OCI-LY7 (cell line): ENCODE measurements at regions not wholly inside any gene's neighbourhood (a gene's known extent, or its start where the extent isn't known, plus 50 kb on each side); places are given as distances from the start of the nearest gene placed in this dataset.

Experiments used
- BruUV-seq: library from RNA; stranded (reverse); fragments of 400-500 nt; replicated peaks from 2 replicates; lab custom pipeline; 2021; lab: Mats Ljungman, UMichigan
- CTCF ChIA-PET: fragments of 300-600 bp; sonication (Branson Sonifier 250); formaldehyde crosslinking; loops from one replicate; lab custom pipeline; 2022; ENCODE audit warnings: antibody characterized with exemption; ENCODE audit not compliant: unreplicated experiment; lab: Charles Lee
- POLR2A ChIA-PET: fragments of 300-600 bp; sonication (Branson Sonifier 250); formaldehyde crosslinking; loops from one replicate; lab custom pipeline; 2022; ENCODE audit warnings: antibody characterized with exemption; lab: Charles Lee
- DNase-seq: peaks from one replicate; pipeline ENCODE4 v3.0.0-alpha.2; 2015; ENCODE audit warnings: low spot score
- H2AFZ ChIP-seq: fragments of 200-600 bp; sonication (generic), shearing (Covaris generic); 2 replicates; pipeline ENCODE4 v1.6.1; 2014; ENCODE audit warnings: mild to moderate bottlenecking, antibody characterized with exemption, low read length, moderate library complexity
- H3K27ac ChIP-seq: fragments of 200-600 bp; sonication (generic); 2 replicates; pipeline ENCODE4 v1.5.1; 2014; ENCODE audit warnings: mixed run types, low read depth, mild to moderate bottlenecking, moderate library complexity, low read length, inconsistent platforms; ENCODE audit not compliant: poor library complexity, severe bottlenecking
- H3K36me3 ChIP-seq: fragments of 200-600 bp; sonication (generic); 2 replicates; pipeline ENCODE4 v1.6.1; 2014; ENCODE audit warnings: mild to moderate bottlenecking, antibody characterized with exemption, low read length, moderate library complexity, mixed read lengths; ENCODE audit not compliant: insufficient read depth
- H3K4me1 ChIP-seq: fragments of 200-600 bp; sonication (generic); 2 replicates; pipeline ENCODE4 v1.5.1; 2014; ENCODE audit warnings: mild to moderate bottlenecking, low read length; ENCODE audit not compliant: insufficient read depth, poor library complexity, severe bottlenecking
- H3K4me2 ChIP-seq: fragments of 200-600 bp; sonication (generic); 2 replicates; pipeline ENCODE4 v1.6.1; 2014; ENCODE audit warnings: mild to moderate bottlenecking, low read length
- H3K4me3 ChIP-seq: fragments of 200-600 bp; sonication (generic); 2 replicates; pipeline ENCODE4 v1.5.1; 2014; ENCODE audit warnings: mild to moderate bottlenecking, low read depth, low read length; ENCODE audit not compliant: poor library complexity, severe bottlenecking
- H3K79me2 ChIP-seq: fragments of 200-600 bp; sonication (generic); 2 replicates; pipeline ENCODE4 v1.6.1; 2016; ENCODE audit warnings: low read depth, mild to moderate bottlenecking, low read length, moderate library complexity, mixed read lengths; ENCODE audit not compliant: insufficient read depth
- H3K9me2 ChIP-seq: fragments of 200-600 bp; sonication (generic); 2 replicates; pipeline ENCODE4 v1.6.1; 2016; ENCODE audit warnings: mild to moderate bottlenecking, low read length, mixed read lengths; ENCODE audit not compliant: insufficient read depth
- H3K9me3 ChIP-seq: fragments of 200-600 bp; sonication (generic); 2 replicates; pipeline ENCODE4 v1.6.1; 2014; ENCODE audit warnings: mild to moderate bottlenecking, mixed run types, low read length, mixed read lengths
- H4K20me1 ChIP-seq: fragments of 200-600 bp; sonication (generic); 2 replicates; pipeline ENCODE4 v1.6.1; 2014; ENCODE audit warnings: mild to moderate bottlenecking, antibody characterized with exemption, low read length, moderate library complexity, mixed read lengths; ENCODE audit not compliant: insufficient read depth
- CTCF ChIP-seq: fragments of 200-600 bp; sonication (generic); conservative IDR thresholded peaks from 2 replicates; pipeline ENCODE4 v1.5.1; 2014; ENCODE audit warnings: mild to moderate bottlenecking, antibody characterized with exemption, low read length, moderate library complexity, mixed read lengths
- EZH2phosphoT487 ChIP-seq: fragments of 200-600 bp; sonication (generic); IDR thresholded peaks from 2 replicates; pipeline ENCODE4 v1.6.1; 2018; ENCODE audit warnings: low read depth, borderline replicate concordance, mild to moderate bottlenecking, mixed run types, antibody characterized with exemption, low read length, moderate library complexity, mixed read lengths
- intact Hi-C: fragments of 100-400 bp; cut with micrococcal nuclease; formaldehyde crosslinking; loops from one replicate; pipeline ENCODE4 v1.10.0; 2022; ENCODE audit not compliant: unreplicated experiment

GRCh38 chr5:173676375-173676774, 59.9 kb upstream of the BOD1 start:
- POLR2A ChIA-PET, result interaction anchor here (0.8 to 1.3 kb wide), 4 partner anchors 8 to 18 kb away, joined by 3 to 5 read pairs (median 3); no protein-coding TSS in a partner anchor
- H3K4me2 ChIP-seq, result no peak overlapping the region
- H3K4me3 ChIP-seq, result no peak overlapping the region
- H2AFZ ChIP-seq, result no peak overlapping the region
- H3K9me3 ChIP-seq, result peaks cover 31% of the 10 kb centered on the region
- H3K79me2 ChIP-seq, result no peaks in the 10 kb centered on the region
- intact Hi-C loops, result no loop called here
- no TSS peak for BruUV-seq
- peaks cover 36% of the 10 kb centered on the region for H3K4me1 ChIP-seq
- H3K36me3 ChIP-seq, result peaks cover 15% of the 10 kb centered on the region; the same call in 1 of the 2 replicates
- no peak overlapping the region for H3K27ac ChIP-seq
- no peaks in the 10 kb centered on the region for H4K20me1 ChIP-seq
- TF ChIP-seq EZH2phosphoT487, result no peak
- DNase-seq, result no peak
- no peaks in the 10 kb centered on the region for H3K9me2 ChIP-seq
- CTCF ChIA-PET, result interaction anchor here (1.2 kb wide), 1 partner anchor 26 kb away, joined by 4 read pairs; no protein-coding TSS in a partner anchor

DNA sequence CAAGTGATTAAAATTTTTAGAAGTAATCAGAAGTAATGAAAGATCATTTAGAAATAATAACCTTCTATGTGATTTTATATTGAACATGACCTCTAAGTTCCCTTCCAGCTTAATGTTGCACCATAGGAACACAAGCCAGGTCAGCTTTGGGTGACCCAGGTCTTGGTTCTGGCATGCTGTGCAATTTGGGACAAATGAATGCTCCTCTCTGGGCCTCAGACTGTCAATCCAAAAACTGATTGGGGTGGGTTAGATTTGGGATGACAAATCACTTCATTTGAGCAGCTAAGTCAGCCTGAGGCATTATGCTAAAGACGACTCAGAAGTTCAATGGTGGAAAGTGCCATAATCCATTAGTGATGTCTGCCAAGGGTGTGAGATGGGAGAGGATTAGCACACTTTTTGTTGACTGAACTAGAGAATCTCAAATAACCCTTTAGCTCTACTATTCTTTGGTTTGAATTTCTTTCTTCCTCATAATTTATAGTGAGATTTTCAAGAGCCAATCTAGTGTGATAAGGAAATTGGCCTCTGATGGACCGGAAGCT, 60.7 kb upstream of the BOD1 start:
- TF ChIP-seq EZH2phosphoT487 (no peak), CTCF (no peak)
- POLR2A ChIA-PET, result interaction anchor here (0.5 to 1.6 kb wide), 6 partner anchors 10 to 50 kb away, joined by 3 to 5 read pairs (median 3); no protein-coding TSS in a partner anchor
- no peak for DNase-seq

DNA sequence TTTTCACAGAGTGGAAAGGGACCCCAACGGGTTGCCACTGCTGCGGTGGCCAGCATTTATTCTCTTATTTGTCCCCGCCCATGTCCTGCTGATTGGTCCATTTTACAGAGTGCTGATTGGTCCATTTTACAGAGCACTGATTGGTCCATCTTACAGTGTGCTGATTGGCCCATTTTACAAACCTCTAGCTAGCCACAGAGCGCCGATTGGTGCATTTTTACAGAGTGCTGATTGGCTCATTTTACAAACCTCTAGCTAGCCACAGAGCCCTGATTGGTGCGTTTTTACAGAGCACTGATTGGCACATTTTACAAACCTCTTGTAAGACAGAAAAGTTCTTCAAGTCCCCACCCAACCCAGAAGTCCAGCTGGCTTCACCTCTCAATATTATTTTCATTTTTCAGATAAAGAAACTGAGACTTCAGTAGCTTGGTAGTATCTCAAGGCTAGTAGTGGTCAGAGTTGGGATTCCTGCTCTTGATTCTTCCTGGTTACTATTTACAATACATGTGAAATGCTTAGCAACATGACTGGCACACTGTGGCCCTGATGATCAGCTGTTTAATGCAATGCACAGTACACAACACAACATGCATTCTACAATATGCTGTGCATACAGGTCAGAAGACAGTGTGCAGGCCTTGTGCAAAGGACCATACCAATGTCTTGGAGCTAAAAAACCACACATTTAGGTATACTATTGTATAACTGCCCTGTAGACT, 63.6 kb upstream of the BOD1 start:
- peaks cover 9% of the 10 kb centered on the region; the same call in 1 of the 2 replicates for H3K36me3 ChIP-seq

More for the DNA sequence above, 60.7 kb upstream of the BOD1 start:
- H3K4me3 ChIP-seq, result no peak overlapping the region
- H3K4me1 ChIP-seq, result peaks cover 41% of the 10 kb centered on the region
- CTCF ChIA-PET, result interaction anchor here (1.2 kb wide), 1 partner anchor 25 kb away, joined by 4 read pairs; no protein-coding TSS in a partner anchor
- H3K36me3 ChIP-seq, result peaks cover 15% of the 10 kb centered on the region; the same call in 1 of the 2 replicates
- no peak overlapping the region for H3K27ac ChIP-seq
- H3K9me2 ChIP-seq, result no peaks in the 10 kb centered on the region
- H3K9me3 ChIP-seq, result peaks cover 31% of the 10 kb centered on the region
- H4K20me1 ChIP-seq, result no peaks in the 10 kb centered on the region
- no peaks in the 10 kb centered on the region for H3K79me2 ChIP-seq
- BruUV-seq, result no TSS peak
- no peak overlapping the region for H3K4me2 ChIP-seq
- intact Hi-C loops, result no loop called here
- no peak overlapping the region for H2AFZ ChIP-seq

More for the DNA sequence above, 63.6 kb upstream of the BOD1 start:
- H3K4me2 ChIP-seq, result peak overlapping the region; percentile 40
- no peak overlapping the region for H3K4me3 ChIP-seq
- DNase-seq, result peak; percentile 37
- no peaks in the 10 kb centered on the region for H3K79me2 ChIP-seq
- H3K9me2 ChIP-seq, result no peaks in the 10 kb centered on the region
- peak overlapping the region; percentile 41 for H3K27ac ChIP-seq
- no peak for TF ChIP-seq CTCF
- no peak for TF ChIP-seq EZH2phosphoT487
- ChIA-PET POLR2A (interaction anchor here (2.9 kb wide), 1 partner anchor 9 kb away, joined by 12 read pairs; no protein-coding TSS in a partner anchor), CTCF (no interaction called here)
- intact Hi-C loops, result no loop called here
- peak overlapping the region; percentile 47; the same call in 1 of the 2 replicates for H2AFZ ChIP-seq
- H3K4me1 ChIP-seq, result peaks cover 21% of the 10 kb centered on the region
- H4K20me1 ChIP-seq, result no peaks in the 10 kb centered on the region
- H3K9me3 ChIP-seq, result peaks cover 28% of the 10 kb centered on the region
- BruUV-seq, result no TSS peak
